Activated T-cell treated with anti-CD3 and anti-CD28 coated beads, Interleukin-2, amount 50 U/mL, for 48 hours (primary cell): ENCODE measurements at regions not wholly inside any gene's neighbourhood (a gene's known extent, or its start where the extent isn't known, plus 50 kb on each side); places are given as distances from the start of the nearest gene placed in this dataset.

Experiments
- DNase-seq, 2 experiments: peaks; one replicate each; pipeline ENCODE4 v3.0.0-alpha.2; 2020

DNA sequence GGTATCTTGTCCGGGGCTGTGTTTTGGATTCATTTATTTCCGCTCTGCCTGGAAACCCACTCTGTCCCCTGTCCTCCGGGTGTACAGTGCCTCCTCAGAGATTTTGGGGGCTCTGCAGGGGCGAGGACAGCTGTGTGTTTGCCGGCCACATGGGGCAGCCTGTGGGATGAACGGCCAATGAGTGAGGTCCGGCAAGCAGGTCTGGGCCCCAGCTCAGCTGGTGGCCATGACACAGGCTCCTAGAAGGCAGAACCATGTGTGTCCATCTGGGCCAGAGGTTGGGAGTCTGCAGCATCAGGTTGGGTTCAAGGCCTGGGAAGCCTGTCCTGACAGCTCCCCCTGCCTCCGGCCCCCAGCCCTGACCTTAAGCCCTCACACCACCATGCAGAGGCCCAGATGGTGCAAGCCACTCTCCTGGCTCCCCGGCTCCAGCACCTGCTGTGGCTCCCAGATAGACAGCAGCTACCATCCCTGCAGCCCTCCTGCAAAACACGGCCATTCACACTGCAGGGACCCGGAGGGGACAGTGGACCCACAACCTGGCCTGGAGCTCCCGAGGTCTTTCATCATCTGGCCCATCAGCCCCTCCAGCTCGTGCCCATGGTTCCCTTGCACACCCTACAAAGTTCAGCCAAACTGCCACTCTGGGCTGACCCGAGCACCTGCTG, 220.1 kb upstream of the C14orf180 start:
- DNase-seq = no peak

GRCh38 chr14:104359969-104360442, 219.6 kb upstream of the C14orf180 start:
- DNase-seq = no peak

DNA sequence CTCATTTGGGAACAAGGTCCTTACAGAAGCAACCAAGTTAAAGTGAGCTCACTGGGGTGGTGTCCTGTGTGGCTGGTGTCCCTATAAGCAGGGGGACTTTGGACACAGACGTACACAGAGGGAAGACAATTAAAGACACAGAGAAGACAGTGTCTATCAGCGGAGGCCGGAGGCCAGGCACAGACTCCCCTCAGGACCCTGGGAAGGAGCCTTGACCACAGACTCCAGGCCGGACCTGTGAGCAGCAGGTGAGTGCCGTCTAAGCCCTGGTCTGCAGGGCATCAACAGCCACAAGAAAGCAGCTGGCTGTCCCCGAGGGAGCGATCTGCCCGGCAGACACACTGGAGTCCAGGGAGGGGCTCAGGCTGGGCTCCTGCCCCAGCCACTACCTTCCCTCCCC, 219.1 kb upstream of the C14orf180 start:
- DNase-seq = no peak

DNA sequence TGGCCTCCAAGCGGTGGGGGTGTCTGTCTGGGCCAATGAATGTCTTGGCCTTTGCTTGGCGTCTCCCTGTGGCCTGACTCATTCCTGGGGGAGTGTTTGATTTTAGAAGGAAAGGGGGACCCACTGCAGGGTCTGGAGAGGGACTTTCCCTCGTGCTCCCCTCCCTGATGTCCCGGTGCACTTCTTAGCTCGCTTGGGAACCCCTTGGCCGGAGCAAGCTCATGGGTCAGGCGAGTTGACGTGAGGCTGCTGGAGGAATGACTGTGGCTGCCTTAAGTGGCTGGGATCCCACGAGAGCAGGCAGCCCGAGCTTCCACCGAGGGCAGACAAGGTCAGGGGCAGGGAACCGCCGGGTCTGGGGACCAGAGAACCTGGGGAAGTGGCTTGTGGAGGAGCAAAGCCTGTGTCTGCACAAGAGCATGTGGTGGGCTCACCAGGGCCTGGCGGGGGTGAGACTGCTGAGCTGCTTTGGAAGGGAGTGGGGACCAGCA, 218.4 kb upstream of the C14orf180 start:
- DNase-seq = no peak

DNA sequence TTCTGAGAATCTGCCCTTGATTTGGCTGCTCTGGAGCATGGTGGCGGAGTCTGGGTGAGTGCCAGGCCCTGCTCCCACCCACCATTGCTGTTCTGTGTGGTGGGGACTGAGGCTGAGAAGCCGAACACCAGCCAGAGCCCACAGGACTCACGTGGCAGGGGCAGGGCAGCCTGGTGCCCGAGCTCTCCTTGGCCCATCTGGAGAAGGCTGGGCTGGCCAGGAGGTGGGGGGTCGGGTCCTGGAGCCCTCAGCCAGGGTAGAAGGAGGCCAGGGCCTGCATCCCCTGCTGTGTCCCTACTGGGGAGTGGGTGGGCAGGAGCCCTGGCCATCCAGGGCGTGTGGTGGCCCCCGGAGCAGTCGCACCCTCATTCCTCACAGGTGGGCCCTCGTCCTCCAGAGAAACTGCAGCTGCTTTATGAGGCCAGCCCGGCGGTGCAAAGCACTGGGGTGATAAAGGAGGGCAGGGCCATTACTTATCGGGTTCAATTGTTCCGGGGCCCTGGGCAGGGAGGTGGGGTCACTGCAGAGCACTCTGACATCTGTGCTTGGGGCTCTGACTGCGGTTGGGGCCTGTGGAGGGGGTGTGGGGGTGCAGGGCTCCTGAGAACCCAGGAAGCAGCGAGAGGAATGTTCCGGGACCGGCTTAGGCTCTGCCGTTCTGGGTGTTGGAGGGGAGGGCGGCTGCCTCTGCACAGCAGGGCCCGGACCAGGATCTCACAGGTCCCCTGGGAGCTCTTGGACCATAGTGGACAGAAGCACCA, 217.5 kb upstream of the C14orf180 start:
- no peak for DNase-seq

- no peak for DNase-seq
Observed at GRCh38 chr14:104362761-104363605, 216.6 kb upstream of the C14orf180 start.

- DNase-seq = no peak
Observed at GRCh38 chr14:104363891-104364760, 215.4 kb upstream of the C14orf180 start.

- DNase-seq = no peak
Observed at GRCh38 chr14:104364830-104365229, 214.7 kb upstream of the C14orf180 start.

- no peak for DNase-seq
Observed at GRCh38 chr14:104366931-104367865, 212.4 kb upstream of the C14orf180 start.

- DNase-seq = no peak
Observed at GRCh38 chr14:104367866-104368750, 211.5 kb upstream of the C14orf180 start.

DNA sequence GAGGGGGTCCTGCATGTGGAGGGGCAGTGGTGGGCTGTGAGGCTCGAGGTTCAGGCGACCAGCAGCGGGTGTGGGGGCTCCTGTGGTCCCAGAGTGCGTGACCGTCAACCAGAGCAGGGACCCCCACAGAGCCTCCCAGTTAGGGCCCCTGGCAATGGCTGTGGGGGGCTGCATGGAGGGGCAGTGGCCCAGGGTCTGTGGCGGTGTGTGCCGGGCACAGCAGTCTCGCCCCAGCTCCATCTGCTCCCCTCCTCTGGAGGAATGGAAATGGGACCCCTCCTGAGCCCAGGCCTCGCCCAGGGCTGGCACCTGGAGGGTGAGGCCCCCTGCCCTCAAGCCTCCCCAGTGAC, 210.8 kb upstream of the C14orf180 start:
- no peak for DNase-seq

GRCh38 chr14:104369208-104369607, 210.4 kb upstream of the C14orf180 start:
- no peak for DNase-seq

GRCh38 chr14:104370256-104370870, 209.2 kb upstream of the C14orf180 start:
- no peak for DNase-seq

DNA sequence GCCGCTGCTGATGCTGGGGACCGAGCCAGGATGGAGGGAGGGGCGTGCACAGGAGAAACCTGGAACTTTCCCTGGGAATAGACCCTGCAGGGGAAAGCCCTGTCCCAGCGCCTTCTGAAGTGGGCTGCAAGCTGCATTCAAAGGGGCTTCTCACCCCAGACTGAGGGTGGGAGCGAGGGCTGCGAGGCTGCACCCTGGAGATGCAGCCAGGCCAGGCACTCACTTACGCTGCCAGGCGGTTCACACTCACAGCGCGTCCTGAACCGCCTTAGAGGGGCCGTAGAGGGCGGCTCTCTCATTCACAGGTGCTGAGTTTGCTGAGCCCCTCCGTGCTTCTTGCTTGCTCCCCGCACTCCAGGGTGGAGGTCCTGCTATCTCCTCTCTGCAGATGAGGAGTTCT, 208.5 kb upstream of the C14orf180 start:
- DNase-seq = no peak

DNA sequence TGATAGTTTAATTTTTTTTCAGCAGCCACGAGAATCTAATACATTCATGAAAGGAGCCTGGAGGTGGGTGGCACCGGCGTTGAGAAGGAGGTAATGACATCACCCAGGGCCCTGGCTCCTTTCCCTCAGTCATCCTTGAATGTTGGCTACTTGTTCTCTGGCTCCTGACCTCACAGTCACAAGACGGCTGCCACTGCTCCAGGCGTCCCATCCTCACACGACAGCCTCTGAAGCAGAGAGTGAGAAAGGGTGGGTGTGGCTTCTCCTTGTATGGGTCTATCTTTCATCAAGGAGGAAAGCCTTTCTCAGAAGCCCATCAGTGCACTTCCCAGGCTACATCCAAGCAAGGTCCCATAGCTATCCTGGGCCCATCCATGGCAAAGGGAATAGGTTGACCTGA, 207.6 kb upstream of the C14orf180 start:
- no peak for DNase-seq

- DNase-seq = no peak
Observed at GRCh38 chr14:104372390-104373054, 207.0 kb upstream of the C14orf180 start.

DNA sequence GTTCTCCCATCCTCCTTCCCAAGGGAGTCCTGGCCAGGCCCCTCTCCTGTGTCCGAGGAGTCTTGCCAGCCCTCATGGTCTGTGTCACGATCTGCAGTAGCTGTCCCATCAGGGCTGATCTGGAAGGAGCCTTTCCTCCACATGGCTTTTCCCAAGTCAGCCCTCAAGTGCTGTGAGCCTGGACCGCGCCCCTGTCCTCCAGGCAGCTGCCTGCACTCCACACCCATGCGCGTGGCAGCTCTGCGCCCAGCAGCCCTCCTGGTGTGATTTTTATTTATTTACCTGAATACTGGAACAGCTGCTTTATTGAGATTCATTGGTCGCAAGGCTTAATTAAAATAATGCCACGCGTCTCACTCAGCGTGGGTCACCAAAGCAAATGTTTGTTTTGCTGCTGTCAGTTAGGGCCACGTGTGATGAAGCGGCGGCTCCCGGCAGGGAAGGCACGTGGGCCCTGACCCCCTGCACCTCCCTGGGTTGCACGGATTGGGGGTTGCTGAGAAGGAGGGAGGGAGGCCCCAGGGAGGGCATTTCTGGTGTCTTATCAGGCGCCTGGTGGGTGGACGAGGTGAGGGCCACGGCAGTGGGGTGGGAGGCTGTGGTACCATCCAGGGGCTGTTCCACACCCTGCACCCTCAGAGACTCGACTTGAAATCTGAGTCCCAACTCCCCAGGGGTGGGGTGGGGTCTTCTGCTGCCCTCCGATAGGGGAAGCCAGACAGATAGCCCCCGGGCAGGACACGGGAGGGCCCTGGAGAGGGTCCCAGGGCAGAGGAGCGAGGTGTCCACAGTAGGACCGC, 206.3 kb upstream of the C14orf180 start:
- DNase-seq = no peak
